GM12878 (cell line): ENCODE measurements at regions not wholly inside any gene's neighbourhood (a gene's known extent, or its start where the extent isn't known, plus 50 kb on each side); places are given as distances from the start of the nearest gene placed in this dataset.

Source experiments
- ATAC-seq: fragments of 200-7000 bp; cut with Tn5 transposase; 3 replicates; pipeline ENCODE4 v1.9.1; 2020; ENCODE audit warnings: mild to moderate bottlenecking, moderate library complexity
- BruUV-seq: library from RNA; stranded (reverse); fragments of 400-500 nt; replicated peaks from 2 replicates; lab custom pipeline; 2021; lab: Mats Ljungman, UMichigan
- CTCF ChIA-PET: fragments of 300-600 bp; sonication (Branson Sonifier 250); formaldehyde crosslinking; extraction: SDS; loops from one replicate; lab custom pipeline; 2021; ENCODE audit warnings: inconsistent platforms; lab: Yijun Ruan, JAX
- POLR2A ChIA-PET: fragments of 350-600 bp; formaldehyde crosslinking; extraction: SDS; loops from one replicate; lab custom pipeline; 2021; ENCODE audit warnings: inconsistent platforms; lab: Charles Lee
- RAD21 ChIA-PET: fragments of 300-600 bp; sonication (Branson Sonifier 250); formaldehyde crosslinking; loops from one replicate; lab custom pipeline; 2023; ENCODE audit warnings: antibody characterized with exemption; ENCODE audit not compliant: unreplicated experiment; lab: Charles Lee
- SMC1A ChIA-PET: fragments of 300-600 bp; sonication (Branson Sonifier 250); formaldehyde crosslinking; loops from one replicate; lab custom pipeline; 2023; ENCODE audit not compliant: unreplicated experiment, uncharacterized antibody; lab: Charles Lee
- DNase-seq: peaks from one replicate; pipeline ENCODE4 v3.0.0-alpha.2; 2011; ENCODE audit warnings: low read depth, low spot score
- FAIRE-seq: peaks from 3 replicates; lab custom pipeline; 2011; peaks lifted over from hg19 to GRCh38; lab: Jason Lieb, UNC
- H2AFZ ChIP-seq: 2 replicates; pipeline ENCODE4 v1.6.0; 2011; ENCODE audit warnings: low read depth, low read length, control low read depth; ENCODE audit not compliant: control insufficient read depth
- H3K27ac ChIP-seq: 2 replicates; pipeline ENCODE4 v1.5.1; 2011; ENCODE audit warnings: control low read depth; ENCODE audit not compliant: control insufficient read depth, insufficient read depth
- H3K27me3 ChIP-seq, 2 experiments: replicated peaks in 1 of 2; 2 replicates each; pipeline versions ENCODE4 v1.6.0 to v1.6.1; 2011; ENCODE audit warnings: low read length in 1 of 2; ENCODE audit not compliant: control insufficient read depth in 2 of 2, insufficient read depth in 2 of 2
- H3K36me3 ChIP-seq, 2 experiments: 2 replicates each; pipeline ENCODE4 v1.5.1; 2011; ENCODE audit warnings: low read length in 1 of 2; ENCODE audit not compliant: control insufficient read depth in 2 of 2, insufficient read depth in 2 of 2
- H3K4me1 ChIP-seq: 2 replicates; pipeline ENCODE4 v1.6.1; 2011; ENCODE audit warnings: mild to moderate bottlenecking, low read length, moderate library complexity, mixed read lengths; ENCODE audit not compliant: control insufficient read depth, insufficient read depth
- H3K4me2 ChIP-seq: 2 replicates; pipeline ENCODE4 v1.6.0; 2011; ENCODE audit warnings: control low read depth; ENCODE audit not compliant: control insufficient read depth, insufficient read depth
- H3K4me3 ChIP-seq: fragments of 200-600 bp; sonication (generic); 2 replicates; pipeline ENCODE4 v1.5.1; 2016
- H3K79me2 ChIP-seq: 2 replicates; pipeline ENCODE4 v1.6.0; 2011; ENCODE audit warnings: low read length; ENCODE audit not compliant: control insufficient read depth, insufficient read depth
- H3K9ac ChIP-seq: 2 replicates; pipeline ENCODE4 v1.8.0; 2011; ENCODE audit warnings: low read length, control low read depth, mixed read lengths; ENCODE audit not compliant: control insufficient read depth, insufficient read depth
- H3K9me3 ChIP-seq: replicated peaks from 3 replicates; pipeline ENCODE4 v1.5.1; 2011; ENCODE audit warnings: mild to moderate bottlenecking, low read length; ENCODE audit not compliant: control insufficient read depth, insufficient read depth
- H4K20me1 ChIP-seq: 2 replicates; pipeline ENCODE4 v1.6.0; 2011; ENCODE audit not compliant: control insufficient read depth, insufficient read depth
- FOS ChIP-seq: IDR thresholded peaks from 3 replicates; pipeline ENCODE4 v1.6.1; 2011; ENCODE audit warnings: borderline replicate concordance; ENCODE audit not compliant: insufficient read length; ENCODE audit errors: extremely low read depth
- FOXM1 ChIP-seq: IDR thresholded peaks from 2 replicates; pipeline ENCODE4 v1.6.1; 2012; ENCODE audit warnings: low read depth, mild to moderate bottlenecking, inconsistent platforms, low read length, moderate library complexity
- KDM1A ChIP-seq: fragments of 200-600 bp; sonication (generic); IDR thresholded peaks from 2 replicates; pipeline ENCODE4 v1.6.1; 2016; ENCODE audit warnings: borderline replicate concordance
- POLR2A ChIP-seq: IDR thresholded peaks from 2 replicates; pipeline ENCODE4 v1.6.1; 2011; ENCODE audit warnings: low read depth, mild to moderate bottlenecking, low read length
- SIN3A ChIP-seq: IDR thresholded peaks from 2 replicates; pipeline ENCODE4 v1.6.1; 2012; ENCODE audit warnings: low read depth, low read length, improper control_type of control experiment
- SPI1 ChIP-seq: IDR thresholded peaks from 2 replicates; pipeline ENCODE4 v1.6.1; 2011; ENCODE audit warnings: low read depth, mild to moderate bottlenecking, low read length, moderate library complexity, borderline replicate concordance; ENCODE audit not compliant: insufficient read depth
- STAT3 ChIP-seq: IDR thresholded peaks from 2 replicates; pipeline ENCODE4 v1.6.1; 2011; ENCODE audit warnings: low read depth, low read length, improper control_type of control experiment
- ZBED1 ChIP-seq: IDR thresholded peaks from 2 replicates; pipeline ENCODE4 v1.6.1; 2016; ENCODE audit warnings: borderline replicate concordance
- WGBS: methylation state at CpG from one replicate; pipeline ENCODE4 v1.1.6; 2016; ENCODE audit warnings: low lambda C conversion rate; ENCODE audit not compliant: insufficient replicate concordance, insufficient coverage; ENCODE audit errors: missing lambda C conversion rate; 5-methylcytosine and 5-hydroxymethylcytosine counted together
- in situ Hi-C: fragments of 300-500 bp; cut with MboI; formaldehyde crosslinking; loops from 9 replicates; pipeline ENCODE4 v1.14.3; 2018; ENCODE audit warnings: mixed read lengths
- intact Hi-C: fragments of 100-400 bp; cut with micrococcal nuclease; formaldehyde crosslinking; loops from one replicate; pipeline ENCODE4 v1.14.2; 2022; ENCODE audit not compliant: unreplicated experiment
- TF ChIP-seq, protein P1 (sequence below): fragments of 450-650 bp; IDR thresholded peaks from 2 replicates; pipeline ENCODE4 v1.6.1; 2017; ENCODE audit warnings: mild to moderate bottlenecking, moderate library complexity
- TF ChIP-seq, protein P2 (sequence below): IDR thresholded peaks from 2 replicates; pipeline ENCODE4 v1.6.1; 2012; ENCODE audit warnings: mild to moderate bottlenecking, low read depth, low read length

DNA sequence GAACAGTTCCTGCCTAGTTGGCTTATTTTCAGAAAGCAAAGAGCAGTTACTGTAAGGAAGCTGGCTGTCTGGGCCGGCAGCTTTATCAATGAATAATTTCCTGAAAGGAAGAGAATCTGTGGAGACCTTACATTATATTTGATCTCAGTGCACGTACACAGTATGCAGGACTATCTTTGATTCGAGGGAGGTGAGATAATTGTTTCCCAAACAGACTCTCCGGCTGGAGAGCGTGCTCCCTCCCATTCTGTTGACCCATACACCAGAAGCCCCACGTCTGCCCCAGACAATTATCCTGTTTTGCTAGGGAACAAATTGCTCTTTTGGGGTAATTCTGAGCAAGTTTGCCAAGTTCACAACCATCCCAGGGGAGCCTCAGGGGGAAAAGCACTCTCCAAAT lies 1115.0 kb downstream of the VRK1 start:
- Histone ChIP-seq H3K27me3 (no peaks in the 10 kb centered on the region), H3K9me3 (no peaks in the 10 kb centered on the region), H3K9ac (no peak overlapping the region)
- POLR2A ChIA-PET = no interaction called here
- FAIRE-seq (no peak), DNase-seq (no peak)
- TF ChIP-seq, protein P1, sequence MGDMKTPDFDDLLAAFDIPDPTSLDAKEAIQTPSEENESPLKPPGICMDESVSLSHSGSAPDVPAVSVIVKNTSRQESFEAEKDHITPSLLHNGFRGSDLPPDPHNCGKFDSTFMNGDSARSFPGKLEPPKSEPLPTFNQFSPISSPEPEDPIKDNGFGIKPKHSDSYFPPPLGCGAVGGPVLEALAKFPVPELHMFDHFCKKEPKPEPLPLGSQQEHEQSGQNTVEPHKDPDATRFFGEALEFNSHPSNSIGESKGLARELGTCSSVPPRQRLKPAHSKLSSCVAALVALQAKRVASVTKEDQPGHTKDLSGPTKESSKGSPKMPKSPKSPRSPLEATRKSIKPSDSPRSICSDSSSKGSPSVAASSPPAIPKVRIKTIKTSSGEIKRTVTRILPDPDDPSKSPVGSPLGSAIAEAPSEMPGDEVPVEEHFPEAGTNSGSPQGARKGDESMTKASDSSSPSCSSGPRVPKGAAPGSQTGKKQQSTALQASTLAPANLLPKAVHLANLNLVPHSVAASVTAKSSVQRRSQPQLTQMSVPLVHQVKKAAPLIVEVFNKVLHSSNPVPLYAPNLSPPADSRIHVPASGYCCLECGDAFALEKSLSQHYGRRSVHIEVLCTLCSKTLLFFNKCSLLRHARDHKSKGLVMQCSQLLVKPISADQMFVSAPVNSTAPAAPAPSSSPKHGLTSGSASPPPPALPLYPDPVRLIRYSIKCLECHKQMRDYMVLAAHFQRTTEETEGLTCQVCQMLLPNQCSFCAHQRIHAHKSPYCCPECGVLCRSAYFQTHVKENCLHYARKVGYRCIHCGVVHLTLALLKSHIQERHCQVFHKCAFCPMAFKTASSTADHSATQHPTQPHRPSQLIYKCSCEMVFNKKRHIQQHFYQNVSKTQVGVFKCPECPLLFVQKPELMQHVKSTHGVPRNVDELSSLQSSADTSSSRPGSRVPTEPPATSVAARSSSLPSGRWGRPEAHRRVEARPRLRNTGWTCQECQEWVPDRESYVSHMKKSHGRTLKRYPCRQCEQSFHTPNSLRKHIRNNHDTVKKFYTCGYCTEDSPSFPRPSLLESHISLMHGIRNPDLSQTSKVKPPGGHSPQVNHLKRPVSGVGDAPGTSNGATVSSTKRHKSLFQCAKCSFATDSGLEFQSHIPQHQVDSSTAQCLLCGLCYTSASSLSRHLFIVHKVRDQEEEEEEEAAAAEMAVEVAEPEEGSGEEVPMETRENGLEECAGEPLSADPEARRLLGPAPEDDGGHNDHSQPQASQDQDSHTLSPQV = no peak
- TF ChIP-seq STAT3 (no peak), KDM1A (no peak), FOS (no peak), SPI1 (no peak), ZBED1 (no peak), POLR2A (no peak), SIN3A (no peak), FOXM1 (no peak)
- TF ChIP-seq, protein P2, sequence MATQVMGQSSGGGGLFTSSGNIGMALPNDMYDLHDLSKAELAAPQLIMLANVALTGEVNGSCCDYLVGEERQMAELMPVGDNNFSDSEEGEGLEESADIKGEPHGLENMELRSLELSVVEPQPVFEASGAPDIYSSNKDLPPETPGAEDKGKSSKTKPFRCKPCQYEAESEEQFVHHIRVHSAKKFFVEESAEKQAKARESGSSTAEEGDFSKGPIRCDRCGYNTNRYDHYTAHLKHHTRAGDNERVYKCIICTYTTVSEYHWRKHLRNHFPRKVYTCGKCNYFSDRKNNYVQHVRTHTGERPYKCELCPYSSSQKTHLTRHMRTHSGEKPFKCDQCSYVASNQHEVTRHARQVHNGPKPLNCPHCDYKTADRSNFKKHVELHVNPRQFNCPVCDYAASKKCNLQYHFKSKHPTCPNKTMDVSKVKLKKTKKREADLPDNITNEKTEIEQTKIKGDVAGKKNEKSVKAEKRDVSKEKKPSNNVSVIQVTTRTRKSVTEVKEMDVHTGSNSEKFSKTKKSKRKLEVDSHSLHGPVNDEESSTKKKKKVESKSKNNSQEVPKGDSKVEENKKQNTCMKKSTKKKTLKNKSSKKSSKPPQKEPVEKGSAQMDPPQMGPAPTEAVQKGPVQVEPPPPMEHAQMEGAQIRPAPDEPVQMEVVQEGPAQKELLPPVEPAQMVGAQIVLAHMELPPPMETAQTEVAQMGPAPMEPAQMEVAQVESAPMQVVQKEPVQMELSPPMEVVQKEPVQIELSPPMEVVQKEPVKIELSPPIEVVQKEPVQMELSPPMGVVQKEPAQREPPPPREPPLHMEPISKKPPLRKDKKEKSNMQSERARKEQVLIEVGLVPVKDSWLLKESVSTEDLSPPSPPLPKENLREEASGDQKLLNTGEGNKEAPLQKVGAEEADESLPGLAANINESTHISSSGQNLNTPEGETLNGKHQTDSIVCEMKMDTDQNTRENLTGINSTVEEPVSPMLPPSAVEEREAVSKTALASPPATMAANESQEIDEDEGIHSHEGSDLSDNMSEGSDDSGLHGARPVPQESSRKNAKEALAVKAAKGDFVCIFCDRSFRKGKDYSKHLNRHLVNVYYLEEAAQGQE = no peak
- TF ChIP-seq, all 136 proteins: peak for 0
- intact Hi-C loops (no loop called here), in situ Hi-C loops (no loop called here)
- H3K27ac ChIP-seq = no peak overlapping the region
- no peaks in the 10 kb centered on the region for H3K79me2 ChIP-seq
- ChIA-PET CTCF (no interaction called here), SMC1A (no interaction called here), RAD21 (no interaction called here)
- no peak overlapping the region for H3K4me3 ChIP-seq
- H4K20me1 ChIP-seq = no peaks in the 10 kb centered on the region
- no peak overlapping the region for H2AFZ ChIP-seq
- H3K4me2 ChIP-seq = no peak overlapping the region
- WGBS = 3% methylated on average over 6 of the region's 6 CpGs
- H3K36me3 ChIP-seq = no peaks in the 10 kb centered on the region
- no peak for ATAC-seq
- no TSS peak for BruUV-seq
- H3K4me1 ChIP-seq = no peaks in the 10 kb centered on the region
